Renal cortex interstitium (tissue), 11 donors: ENCODE measurements at regions not wholly inside any gene's neighbourhood (a gene's known extent, or its start where the extent isn't known, plus 50 kb on each side); places are given as distances from the start of the nearest gene placed in this dataset.
A peak's percentile ranks its signal among the peaks of the same experiment; 100 is the strongest.
"Not testable (repeated sequence)": the region's sequence is repeated elsewhere in the genome, so short reads cannot be mapped to it uniquely, and the experiment has no call there.

Experiments used
- DNase-seq, 11 donors: peaks; one replicate each; pipeline ENCODE4 v3.0.0-alpha.2; 2013; ENCODE audit warnings: low read depth in 9 of 11, low spot score in 4 of 11; ENCODE audit errors: extremely low read depth in 1 of 11

DNA sequence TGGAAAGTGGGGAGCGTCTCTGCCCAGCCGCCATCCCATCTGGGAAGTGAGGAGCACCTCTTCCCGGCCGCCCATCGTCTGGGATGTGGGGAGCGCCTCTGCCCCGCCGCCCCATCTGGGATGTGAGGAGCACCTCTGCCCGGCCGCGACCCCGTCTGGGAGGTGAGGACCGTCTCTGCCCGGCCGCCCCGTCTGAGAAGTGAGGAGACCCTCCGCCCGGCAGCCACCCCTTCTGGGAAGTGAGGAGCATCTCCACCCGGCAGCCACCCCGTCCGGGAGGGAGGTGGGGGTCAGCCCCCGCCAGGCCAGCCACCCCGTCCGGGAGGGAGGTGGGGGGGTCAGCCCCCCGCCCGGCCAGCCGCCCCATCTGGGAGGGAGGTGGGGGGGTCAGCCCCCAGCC lies 190.0 kb upstream of the MGAT5 start:
- not testable (repeated sequence) for DNase-seq

DNA sequence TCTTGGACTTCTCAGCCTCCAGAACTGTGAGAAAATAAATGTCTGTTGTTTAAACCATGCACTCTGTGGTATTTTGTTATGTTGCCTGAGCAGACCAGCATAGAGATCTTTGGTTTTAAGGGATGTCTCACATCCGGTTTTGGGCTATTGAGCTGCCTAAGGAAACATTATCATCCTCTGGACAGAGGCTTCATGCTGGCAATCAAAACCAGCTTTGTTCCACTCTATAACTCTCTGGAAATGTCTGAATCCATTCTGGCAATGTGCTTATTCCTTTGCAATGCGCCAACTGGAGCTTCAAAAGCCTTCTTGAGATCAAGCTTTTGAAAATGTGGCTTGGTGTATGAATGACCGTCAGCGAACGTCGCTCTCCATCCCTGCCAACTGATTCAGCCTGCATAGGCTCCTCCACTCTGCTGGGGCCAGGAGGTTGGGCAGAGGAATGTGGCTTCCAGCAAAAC lies 183.6 kb upstream of the MGAT5 start:
- no peak for DNase-seq

DNA sequence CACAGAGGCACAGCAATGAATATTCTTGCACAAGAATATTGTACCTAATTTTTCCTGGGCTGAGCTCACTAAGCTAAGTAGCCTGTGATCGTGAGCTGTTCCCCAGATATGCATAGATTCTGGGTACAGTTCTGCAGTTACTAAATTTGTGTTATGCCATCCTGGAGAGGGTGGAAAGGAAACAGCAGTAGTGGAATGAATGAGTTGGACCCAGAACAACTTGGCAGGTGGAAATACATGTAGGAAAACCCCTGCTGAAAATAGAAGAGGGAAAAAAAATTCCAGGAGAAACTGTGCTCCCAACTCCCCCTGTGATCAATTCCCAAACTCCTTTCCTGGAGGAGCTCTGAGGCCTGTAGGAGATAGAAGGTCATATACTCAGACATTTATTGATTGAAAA lies 181.5 kb upstream of the MGAT5 start:
- no peak for DNase-seq

DNA sequence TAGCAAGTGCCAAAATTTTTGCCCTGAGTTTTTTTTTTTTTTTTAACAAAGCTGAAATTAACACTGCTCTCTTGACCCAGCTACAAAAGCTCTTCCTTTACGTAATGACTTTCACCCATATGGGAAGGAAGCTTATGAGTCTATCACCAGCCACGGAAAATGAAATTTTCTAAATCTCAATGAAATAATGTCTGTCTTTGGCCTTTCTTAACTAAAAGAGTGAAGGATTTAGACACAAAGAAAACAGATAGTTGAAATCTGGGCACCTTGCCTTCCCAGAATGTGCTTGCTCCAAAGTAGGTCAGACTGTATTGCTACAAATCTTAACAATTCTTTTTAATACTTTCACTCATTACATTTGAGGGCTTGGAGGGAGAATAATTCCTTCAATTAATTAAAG lies 180.8 kb upstream of the MGAT5 start:
- DNase-seq, result no peak

DNA sequence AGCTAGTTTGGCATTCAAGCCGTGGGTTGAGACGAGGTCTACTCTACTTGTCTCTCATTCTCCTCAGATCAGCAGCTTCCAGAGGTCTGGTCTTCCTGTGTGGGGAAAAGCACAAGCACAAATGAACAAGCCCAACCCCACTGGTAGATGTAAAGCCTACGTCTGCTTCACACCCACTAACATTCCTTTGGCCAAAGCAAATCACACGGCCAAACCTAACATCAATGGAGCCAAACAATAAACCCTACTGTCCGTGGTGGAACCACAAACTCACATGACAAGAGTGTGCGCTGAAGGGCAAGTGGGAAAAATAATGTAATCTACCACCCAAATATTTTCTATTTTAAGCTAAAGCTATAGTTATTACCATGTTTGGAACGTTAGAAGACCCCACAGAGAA lies 179.3 kb upstream of the MGAT5 start:
- no peak for DNase-seq

DNA sequence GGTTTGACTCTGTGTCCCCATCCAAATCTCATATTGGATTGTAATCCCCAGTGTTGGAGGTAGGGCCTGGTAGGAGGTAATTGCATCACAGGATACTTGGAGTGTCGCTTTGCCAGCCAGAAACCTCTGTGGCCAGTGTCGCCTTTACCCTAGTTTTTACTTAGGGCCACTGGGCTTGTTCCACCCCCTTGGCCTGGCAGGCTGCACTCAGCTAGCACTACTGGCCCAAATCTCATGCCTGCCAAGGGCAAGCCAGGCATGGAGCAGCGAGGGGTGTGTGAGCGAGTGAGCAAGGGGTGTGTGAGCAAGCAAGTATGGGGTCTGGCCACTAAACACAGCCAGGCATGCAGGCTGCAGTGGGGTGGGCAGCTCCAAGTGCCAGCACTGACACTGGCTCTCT lies 178.7 kb upstream of the MGAT5 start:
- no peak for DNase-seq

DNA sequence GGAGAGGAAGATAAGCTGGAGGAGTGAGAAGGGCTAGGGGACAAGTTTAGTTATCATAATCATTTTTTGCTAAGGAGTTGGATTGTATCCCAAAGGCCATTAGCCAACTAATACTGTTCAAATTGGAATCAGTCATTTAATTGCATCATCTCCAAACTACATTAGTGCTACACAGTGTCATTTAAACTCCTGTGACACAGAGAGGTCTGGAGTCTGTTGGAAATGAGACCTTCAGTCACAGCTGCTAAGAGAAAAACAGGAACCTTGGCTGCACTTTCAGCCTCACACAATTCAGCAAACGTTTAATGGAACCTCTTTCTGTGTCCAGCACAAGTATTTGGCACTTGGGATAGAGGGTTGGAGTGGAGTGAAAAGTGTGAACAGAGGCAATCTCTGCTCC lies 175.5 kb upstream of the MGAT5 start:
- no peak for DNase-seq

DNA sequence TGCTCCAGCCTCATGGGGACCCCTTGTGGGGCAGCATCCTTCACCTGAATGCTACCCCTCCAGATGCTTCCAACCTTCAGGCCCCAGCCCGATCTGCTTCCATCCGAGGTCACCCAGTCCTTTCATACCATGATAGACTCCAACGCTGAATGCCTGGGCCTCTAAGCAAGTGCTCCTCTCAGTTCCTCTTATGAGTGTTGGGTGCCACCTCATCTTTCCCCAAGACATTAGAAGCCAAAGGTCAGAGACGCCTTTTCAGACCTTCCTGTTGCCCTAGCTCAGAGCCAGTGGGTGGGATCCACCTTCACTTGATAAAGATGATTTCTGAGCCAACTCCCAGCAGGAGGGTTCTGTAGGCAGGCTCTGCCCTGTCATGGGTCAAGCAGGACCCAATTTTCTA lies 174.5 kb upstream of the MGAT5 start:
- DNase-seq, result no peak

DNA sequence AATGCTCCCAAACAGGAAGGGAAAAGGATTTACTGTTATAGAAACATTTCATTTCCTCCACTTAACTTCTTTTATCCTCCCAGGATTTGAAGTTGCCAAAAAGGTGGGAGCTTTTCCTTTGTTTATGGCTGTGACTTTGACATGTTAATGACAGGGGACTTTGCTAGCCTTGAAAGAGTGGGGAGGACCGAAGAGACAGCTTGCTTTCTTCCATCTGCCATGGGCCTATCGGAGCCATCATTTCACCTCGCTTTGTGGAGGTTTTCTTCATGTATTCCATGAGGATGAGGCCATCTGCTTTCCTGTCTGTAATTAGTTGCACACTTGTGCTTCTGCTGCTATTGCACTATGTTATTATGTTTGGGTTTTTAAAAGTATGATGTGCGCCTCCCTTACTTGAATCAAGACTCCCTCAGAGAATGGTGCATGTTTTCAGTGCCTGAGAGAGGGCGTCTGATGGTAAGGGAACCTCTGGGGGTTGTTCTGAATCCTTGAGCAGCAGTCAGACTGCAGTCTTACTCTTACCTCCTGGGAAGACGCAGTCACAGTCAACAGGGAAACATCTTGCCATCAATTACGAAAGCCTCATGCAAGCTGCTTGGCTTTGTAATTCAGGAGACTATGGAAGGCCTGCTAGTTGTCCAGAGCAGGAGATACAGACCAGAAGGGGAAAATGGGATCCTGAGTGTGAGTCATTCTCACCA lies 173.3 kb upstream of the MGAT5 start:
- DNase-seq, result peak in 3 of 11 donors; percentile 5 to 12 (median 5)

DNA sequence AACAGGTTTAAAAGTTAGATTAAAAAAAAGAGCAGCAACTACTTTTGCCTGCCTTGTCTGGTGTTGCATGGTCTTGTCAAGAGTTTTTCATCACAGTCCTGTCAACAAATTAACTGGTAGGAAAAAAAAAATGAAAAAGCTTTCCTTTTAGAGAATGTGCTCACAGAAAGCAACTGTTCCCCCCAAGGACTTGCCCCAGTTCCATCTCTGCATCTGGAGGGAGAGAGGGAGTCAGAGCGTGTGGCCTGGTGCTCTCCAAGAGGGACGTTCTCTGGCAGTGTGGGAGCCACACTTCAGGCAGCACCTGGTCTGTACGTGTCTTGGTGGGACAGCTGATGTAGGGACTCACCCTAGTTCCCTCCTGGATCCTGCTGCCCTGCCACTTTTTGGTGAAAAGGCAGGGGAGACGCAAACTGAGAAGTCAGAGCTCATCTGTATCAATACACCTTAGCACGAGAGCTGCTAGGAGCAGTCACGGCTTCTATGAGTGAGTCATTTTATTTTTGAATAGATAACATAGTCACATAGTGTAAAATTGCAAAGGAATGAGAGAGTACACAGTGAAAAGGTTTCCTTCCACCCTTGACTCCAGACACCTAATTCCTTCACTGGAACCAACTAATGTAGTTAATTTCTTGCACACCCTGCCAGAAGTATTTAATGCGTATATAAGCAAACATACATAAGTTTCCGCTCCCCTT lies 172.5 kb upstream of the MGAT5 start:
- no peak for DNase-seq

DNA sequence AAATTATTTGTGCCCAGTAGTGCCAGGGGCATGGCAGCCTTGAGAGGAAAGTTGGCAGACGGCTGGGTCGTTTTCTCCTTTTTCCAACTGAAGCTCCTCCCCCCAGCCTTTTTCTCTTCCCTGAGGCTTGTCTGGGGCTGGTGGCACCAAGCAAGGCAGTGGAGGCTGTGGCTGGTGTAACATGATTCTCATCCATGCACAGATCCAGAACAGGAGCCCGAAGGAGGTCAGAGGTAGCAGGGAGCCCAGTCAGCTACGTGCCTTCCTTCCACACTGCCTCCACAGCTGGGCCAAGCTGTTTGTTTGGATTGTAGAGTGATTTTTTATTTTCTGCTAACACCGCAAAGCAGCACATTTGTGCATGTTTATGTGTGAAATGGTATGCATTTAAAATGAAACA lies 170.3 kb upstream of the MGAT5 start:
- DNase-seq, result peak in 1 of 11 donors; percentile 5

DNA sequence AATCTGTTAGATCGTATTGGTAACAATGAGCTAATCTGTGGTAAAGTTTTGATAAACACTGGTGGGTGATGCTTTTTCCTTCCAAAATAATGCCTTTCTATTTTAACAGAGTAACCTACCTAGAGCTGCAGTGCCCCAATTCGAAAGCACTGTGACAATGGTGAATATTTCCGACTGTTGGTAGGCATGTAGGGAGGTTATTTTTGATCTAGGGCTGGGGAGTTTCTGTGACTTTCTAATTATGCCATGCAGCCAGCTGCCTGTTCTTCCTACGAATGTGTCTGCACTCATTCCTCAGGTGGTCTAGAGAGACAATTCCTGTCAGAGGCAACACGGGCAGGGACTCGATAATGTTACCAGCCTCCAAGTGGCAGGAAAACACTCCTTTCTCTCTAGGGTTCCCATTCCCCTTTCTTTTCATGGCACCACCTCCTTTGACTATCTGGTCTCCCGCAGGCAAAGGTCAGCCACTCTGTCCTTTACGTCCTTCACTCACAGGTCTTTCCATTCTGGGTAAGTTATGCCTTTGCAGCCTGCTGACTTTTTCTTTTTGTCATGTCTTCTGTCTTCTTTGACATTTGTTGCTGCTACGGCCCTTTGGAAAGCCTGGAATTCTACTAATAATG lies 167.2 kb upstream of the MGAT5 start:
- no peak for DNase-seq

DNA sequence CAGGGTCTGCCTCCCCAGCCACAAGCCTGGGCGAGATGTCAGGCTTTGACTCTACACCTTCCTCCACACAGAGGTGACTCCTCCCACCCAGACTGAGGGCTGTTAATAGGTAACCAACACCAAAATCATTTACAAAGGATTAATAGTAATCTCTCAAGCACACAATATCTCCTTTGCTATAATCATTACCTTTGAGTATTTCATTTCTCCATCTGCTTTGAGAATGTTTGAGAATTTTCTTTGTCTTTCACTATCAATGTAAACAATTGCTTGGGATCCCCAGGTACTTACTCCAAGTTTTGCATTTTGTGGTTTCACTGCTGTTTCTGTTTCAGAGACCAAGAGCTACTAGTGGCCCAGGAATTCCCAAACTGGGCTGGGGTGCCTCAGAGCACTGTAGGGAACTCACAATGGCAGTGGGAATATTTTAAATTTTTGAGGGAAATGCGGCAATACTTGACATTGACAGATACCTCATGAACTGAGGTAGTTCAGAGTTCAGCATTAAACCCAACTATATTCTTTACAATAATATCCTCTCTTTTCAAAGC lies 166.4 kb upstream of the MGAT5 start:
- DNase-seq, result peak in 4 of 11 donors; percentile 8 to 46 (median 23)

DNA sequence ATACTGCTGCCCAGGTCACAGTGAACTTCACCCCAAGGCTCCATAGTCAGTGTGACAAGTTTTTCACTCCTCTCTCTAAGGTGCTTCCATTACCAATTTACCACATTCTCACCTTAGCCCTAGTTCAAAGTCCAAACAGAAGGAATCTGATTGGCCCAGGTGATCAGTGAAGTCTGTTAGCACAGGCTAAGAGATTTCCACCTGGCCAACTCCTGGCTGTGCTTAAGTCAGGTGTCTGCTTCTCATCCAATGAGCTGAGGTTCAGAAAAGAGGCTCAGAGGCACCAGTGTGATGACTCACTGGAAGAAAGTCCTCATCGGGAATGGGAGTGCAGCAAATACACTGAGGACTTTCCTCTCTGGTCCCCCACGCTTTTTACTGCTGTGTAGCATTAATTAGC lies 164.4 kb upstream of the MGAT5 start:
- no peak for DNase-seq

DNA sequence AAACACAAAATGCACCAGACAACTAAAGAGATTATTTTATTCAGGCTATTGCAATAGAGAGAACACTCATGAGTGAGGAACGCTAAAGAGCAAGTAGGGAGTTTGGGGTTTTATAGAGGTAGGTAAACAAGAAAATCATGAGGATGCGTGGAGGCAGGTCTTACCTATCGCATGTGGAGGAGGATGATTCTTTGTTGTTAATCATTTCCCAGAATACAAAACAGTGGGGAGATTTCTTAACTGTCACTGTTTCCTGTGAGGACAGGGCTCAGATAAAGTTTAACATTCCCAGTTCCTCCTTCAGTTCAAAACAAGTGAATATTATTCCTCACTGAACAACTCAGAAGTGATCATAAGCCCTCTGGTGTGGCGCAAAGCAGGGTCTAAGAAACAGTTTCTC lies 156.1 kb upstream of the MGAT5 start:
- DNase-seq, result no peak

DNA sequence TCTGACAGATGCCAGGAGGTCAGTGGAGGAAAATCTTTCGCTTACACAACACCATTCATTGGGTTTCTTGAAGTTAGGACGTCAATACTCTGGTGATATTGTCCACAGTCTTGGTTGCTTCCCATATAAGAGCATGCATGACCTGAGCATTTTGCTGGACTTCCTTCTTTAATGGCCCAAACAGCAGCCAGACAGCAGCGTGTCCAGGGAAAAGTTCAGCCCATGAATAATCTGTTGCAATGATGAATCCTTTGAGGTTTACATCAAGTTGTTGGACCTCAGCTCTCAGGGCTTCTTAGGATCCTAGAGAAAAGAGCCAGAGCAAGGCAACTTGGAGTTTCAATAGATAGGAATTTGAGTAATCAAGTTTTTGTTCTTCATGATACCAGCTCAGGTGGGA lies 155.6 kb upstream of the MGAT5 start:
- DNase-seq, result no peak

DNA sequence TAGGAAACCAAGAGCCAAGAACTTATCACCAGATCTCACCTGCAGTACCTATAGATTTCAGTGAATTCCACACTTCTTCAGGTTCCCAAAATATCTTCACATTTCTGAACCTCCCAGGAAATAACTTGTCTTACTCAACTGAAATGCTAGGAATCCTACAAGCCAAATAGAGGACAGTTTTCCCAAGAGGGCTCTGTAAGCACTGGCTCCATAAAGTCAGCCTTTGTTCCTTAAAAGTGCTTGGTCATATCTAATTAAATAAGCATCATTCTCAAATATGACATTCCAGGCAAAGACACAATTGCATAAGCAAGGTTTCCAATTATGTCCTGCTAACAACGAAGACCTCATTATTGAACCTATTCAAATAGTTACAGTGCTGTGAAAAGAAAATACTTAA lies 154.6 kb upstream of the MGAT5 start:
- no peak for DNase-seq

DNA sequence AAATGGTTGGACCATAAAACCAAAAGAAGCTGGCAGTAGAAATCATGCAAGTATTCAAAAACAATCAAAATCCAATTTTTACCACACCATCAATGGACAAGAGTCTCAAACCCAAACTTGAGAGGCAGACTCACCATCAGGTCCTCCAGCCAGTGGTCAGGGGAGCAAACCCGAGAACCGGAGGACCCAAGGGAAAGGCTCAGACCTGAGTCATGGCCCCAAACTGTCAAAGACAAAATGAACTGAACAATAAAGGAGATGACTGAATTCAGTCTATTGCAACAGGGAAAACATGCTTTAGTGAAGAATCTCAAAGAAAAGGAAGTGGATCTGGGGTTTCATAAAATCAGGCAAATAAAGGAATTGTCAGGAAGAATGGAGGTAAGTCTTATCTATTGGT lies 150.7 kb upstream of the MGAT5 start:
- DNase-seq, result no peak

DNA sequence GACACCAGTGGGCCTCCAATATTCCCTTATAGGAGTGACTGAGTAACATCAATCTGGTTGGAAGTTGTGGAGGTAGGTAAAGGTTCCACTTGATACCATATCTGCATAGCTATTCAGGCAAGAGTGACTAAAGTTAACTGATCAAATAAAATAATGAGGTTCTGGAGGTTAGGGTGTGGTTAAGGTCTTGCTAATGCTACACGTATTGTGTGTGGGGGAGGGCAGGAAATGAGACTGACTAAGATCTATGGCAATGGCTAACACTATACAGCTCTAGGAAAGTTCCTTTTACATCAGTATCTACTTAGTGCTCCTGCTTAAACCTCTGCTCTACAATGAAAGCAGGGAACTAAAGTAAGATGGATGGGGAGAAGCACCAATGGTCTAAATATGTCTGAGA lies 149.1 kb upstream of the MGAT5 start:
- DNase-seq, result no peak

DNA sequence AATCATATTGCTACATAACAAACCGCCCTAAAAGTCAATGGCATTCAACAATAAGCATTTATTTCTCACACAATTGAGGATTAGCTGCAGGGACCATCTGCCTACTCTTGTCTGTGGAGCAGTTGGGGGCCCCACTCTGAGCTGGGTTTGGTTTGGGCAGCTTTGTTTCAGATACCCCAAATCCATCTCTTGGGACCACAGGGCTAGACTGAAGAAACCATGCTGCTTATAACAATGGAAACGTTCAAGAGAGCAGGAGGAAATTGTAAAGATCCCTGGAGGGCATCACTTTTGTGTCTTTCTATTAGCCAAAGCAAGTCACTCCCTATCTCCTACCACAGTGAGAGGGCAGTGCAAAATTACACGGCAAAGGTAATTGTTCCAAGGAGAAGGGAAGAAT lies 146.5 kb upstream of the MGAT5 start:
- DNase-seq, result no peak
